Stomach (tissue), 4 donors: ENCODE measurements at regions not wholly inside any gene's neighbourhood (a gene's known extent, or its start where the extent isn't known, plus 50 kb on each side); places are given as distances from the start of the nearest gene placed in this dataset.

ENCODE experiments used
- POLR2A ChIP-seq, 4 donors: fragments of 450-650 bp; IDR thresholded peaks; one replicate each; pipeline ENCODE4 v1.6.1; 2016; ENCODE audit warnings: antibody characterized with exemption in 4 of 4, control low read depth in 2 of 4, mild to moderate bottlenecking in 1 of 4, moderate library complexity in 1 of 4
- TF ChIP-seq, protein P1 (sequence below), 7 experiments: fragments of 450-650 bp in 4 of 7; fragments of 200-600 bp in 3 of 7; sonication (generic) in 3 of 7; IDR thresholded peaks; one replicate each; pipeline ENCODE4 v1.5.1; 2016 to 2019; ENCODE audit warnings: antibody characterized with exemption in 7 of 7, control low read depth in 2 of 7, mild to moderate bottlenecking in 1 of 7

DNA sequence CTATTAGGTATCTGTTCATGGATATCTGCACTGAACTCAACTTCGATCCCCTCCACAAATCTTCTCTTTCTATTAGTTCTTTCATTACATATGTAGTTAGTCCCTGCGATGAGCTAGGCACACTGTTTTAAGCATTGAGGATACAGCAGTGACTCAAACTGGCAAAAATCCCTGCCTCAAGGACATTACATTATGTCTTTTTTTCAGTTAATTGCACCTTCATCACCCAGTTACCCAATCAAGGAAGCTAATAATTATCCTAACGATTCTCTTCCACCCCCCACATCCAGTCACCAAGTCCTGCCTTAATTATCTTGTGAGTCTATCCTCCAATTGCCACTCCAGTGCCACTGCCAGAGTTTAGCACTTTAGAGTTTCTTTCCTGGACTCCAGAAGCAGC lies 89.3 kb downstream of the C13orf42 start:
- no peak for TF ChIP-seq POLR2A (IDR thresholded peaks at IDR 0.05)
- TF ChIP-seq, protein P1, sequence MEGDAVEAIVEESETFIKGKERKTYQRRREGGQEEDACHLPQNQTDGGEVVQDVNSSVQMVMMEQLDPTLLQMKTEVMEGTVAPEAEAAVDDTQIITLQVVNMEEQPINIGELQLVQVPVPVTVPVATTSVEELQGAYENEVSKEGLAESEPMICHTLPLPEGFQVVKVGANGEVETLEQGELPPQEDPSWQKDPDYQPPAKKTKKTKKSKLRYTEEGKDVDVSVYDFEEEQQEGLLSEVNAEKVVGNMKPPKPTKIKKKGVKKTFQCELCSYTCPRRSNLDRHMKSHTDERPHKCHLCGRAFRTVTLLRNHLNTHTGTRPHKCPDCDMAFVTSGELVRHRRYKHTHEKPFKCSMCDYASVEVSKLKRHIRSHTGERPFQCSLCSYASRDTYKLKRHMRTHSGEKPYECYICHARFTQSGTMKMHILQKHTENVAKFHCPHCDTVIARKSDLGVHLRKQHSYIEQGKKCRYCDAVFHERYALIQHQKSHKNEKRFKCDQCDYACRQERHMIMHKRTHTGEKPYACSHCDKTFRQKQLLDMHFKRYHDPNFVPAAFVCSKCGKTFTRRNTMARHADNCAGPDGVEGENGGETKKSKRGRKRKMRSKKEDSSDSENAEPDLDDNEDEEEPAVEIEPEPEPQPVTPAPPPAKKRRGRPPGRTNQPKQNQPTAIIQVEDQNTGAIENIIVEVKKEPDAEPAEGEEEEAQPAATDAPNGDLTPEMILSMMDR (IDR thresholded peaks at IDR 0.05): no peak
